ENCODE measurements at regions not wholly inside any gene's neighbourhood (a gene's known extent, or its start where the extent isn't known, plus 50 kb on each side); places are given as distances from the start of the nearest gene placed in this dataset.

DNA sequence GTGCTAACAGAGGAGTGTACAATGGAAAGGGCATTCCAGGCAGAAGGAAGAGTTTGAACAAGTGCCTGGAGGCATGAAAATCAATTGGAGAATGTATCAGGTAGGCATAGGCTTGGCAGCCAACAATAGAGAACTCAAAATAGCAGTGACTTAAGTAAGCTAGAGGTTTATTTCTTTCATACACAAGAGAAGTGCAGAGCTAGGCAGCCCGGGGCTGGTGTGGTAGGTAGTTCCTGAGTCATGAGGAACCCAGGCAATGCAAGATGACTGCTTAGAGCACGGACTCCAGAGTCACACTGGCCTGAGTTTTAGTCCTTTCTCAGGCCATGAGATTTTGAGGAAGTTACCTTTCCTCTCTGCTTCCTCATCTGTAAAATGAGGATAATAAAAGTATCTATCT, 74.8 kb upstream of the LRRN2 start:
- no peak for TF ChIP-seq CTCF (conservative IDR thresholded peaks at IDR 0.05; ENCODE audit: low read length)
- DNase-seq (ENCODE audit: low read depth) = no peak
- H3K4me3 ChIP-seq (ENCODE audit: low read length) = no peak overlapping the region

DNA sequence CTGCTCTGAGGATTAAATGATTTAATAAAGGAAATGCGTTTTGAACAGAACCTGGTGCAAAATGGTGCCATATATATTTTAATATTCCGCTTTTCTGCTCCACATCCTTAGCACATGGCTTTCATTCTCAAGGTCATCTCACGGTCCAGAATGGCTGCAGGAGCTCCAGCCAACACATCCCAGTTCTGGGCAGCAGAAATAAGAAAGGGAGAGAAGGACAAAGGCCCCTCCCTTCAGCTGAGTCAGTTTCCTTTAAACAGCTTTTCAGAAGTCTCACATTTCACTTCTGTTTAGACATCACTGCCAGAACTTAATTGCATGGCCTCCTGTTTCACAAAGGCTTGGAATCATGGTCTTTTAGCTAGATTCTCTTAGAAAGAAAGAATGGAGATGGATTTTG, 75.2 kb upstream of the LRRN2 start:
- no peak for DNase-seq (ENCODE audit: low read depth)
- no peak overlapping the region for H3K4me3 ChIP-seq (ENCODE audit: low read length)
- no peak for TF ChIP-seq CTCF (conservative IDR thresholded peaks at IDR 0.05; ENCODE audit: low read length)

DNA sequence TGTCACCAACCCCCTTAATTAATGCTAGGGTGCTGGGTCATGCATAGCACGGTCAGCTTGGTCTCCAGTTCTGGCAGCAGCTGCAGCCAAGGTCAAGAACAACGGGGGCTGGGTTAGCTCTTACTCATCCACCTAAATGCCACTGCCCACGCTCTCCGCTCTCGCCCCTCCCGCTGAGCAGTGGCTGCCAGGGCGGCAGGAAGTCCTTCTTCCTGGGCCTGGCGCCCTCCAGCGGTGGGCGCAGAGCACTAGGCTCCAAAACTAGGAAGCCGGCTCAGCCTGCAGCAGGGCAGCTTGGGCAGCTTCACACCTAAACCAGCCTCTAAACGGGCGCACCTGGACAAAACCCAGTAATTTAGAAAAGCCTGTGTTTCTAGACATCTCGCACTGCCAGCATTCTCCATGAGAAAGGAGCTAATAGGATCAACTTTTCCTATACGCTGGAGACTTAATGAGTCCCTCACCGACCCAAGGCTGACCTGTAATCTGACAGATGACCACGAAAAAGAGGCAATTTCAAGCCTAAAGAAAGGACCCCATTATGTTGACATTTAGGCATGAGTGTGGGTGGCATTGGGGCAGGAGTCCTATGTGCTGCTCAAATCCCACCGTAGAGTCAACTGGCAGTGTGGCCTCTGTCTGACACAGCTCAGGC, 78.4 kb upstream of the LRRN2 start:
- TF ChIP-seq CTCF (conservative IDR thresholded peaks at IDR 0.05; ENCODE audit: low read length) = peak; percentile 65
- peak; percentile 66 for DNase-seq (ENCODE audit: low read depth)
- H3K4me3 ChIP-seq (ENCODE audit: low read length) = no peak overlapping the region

DNA sequence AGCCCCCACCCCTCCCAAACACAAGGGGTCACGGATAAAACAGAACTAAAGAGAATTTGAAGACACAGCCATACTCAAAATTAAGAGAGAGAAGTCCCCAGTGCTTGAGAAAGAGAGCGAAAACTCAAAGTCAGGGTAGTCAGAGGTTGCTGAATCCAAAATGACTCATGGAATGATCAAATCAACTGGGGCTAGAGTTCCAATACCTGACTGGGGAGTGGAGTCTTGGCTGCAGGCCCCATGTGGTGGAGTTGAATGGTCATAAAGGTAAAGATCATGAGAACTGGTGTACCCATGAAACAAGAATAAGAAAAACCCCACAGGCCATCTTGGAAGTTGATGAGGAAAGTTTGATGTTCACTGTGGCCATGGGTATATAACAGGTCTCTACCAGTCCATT, 84.5 kb upstream of the LRRN2 start:
- DNase-seq (ENCODE audit: low read depth) = no peak
- H3K4me3 ChIP-seq (ENCODE audit: low read length) = no peak overlapping the region
- TF ChIP-seq CTCF (conservative IDR thresholded peaks at IDR 0.05; ENCODE audit: low read length) = no peak

- no peak for DNase-seq (ENCODE audit: low read depth)
- no peak for TF ChIP-seq CTCF (conservative IDR thresholded peaks at IDR 0.05; ENCODE audit: low read length)
Measured at GRCh38 chr1:204771358-204771757, 85.8 kb upstream of the LRRN2 start.

DNA sequence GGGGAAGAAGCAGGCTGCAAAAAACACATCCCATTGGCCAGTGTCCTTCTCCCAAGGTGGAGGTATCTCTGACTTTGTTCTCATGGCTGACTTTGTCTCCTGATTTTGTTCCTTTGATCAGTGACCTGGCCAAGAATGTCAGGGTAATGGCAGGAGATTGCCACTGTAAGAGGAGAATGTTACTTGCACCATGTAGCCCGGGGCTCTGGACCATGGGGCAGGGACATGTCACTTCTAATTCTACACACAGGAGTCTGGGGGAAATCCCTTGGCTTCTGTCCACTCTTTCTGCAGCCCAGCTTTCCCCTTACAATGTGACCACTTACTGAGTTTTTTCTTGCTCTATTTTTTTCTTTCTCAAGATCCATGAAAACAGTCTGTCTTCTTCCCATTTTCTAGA, 87.7 kb upstream of the LRRN2 start:
- H3K4me3 ChIP-seq (ENCODE audit: low read length) = no peak overlapping the region
- TF ChIP-seq CTCF (conservative IDR thresholded peaks at IDR 0.05; ENCODE audit: low read length) = no peak
- no peak for DNase-seq (ENCODE audit: low read depth)

More at GRCh38 chr1:204771358-204771757, 85.8 kb upstream of the LRRN2 start:
- no peak overlapping the region for H3K4me3 ChIP-seq (ENCODE audit: low read length)

- no peak for TF ChIP-seq CTCF (conservative IDR thresholded peaks at IDR 0.05; ENCODE audit: low read length)
- no peak for DNase-seq (ENCODE audit: low read depth)
- H3K4me3 ChIP-seq (ENCODE audit: low read length) = no peak overlapping the region
Measured at GRCh38 chr1:204775546-204775945, 90.0 kb upstream of the LRRN2 start.
